Neutrophil (primary cell): ENCODE measurements at regions not wholly inside any gene's neighbourhood (a gene's known extent, or its start where the extent isn't known, plus 50 kb on each side); places are given as distances from the start of the nearest gene placed in this dataset.
"Not testable (repeated sequence)": the region's sequence is repeated elsewhere in the genome, so short reads cannot be mapped to it uniquely, and the experiment has no call there.

ENCODE experiments used
- H3K27ac ChIP-seq: fragments of 200-600 bp; sonication (generic); 2 replicates; pipeline ENCODE4 v1.5.1; 2016; ENCODE audit warnings: mild to moderate bottlenecking, moderate library complexity
- H3K27me3 ChIP-seq: fragments of 200-600 bp; sonication (generic); 2 replicates; pipeline ENCODE4 v1.6.0; 2016; ENCODE audit warnings: mild to moderate bottlenecking
- H3K36me3 ChIP-seq: fragments of 200-600 bp; sonication (generic); 2 replicates; pipeline ENCODE4 v1.5.1; 2017
- H3K4me1 ChIP-seq, 2 experiments: fragments of 200-600 bp in 1 of 2; sonication (generic) in 1 of 2; 1 replicate in 1 of 2; 2 replicates in 1 of 2; pipeline versions ENCODE4 v1.5.1 to v1.6.1; 2013 to 2016; ENCODE audit warnings: low read depth in 1 of 2, low read length in 1 of 2, mild to moderate bottlenecking in 1 of 2, moderate library complexity in 1 of 2; ENCODE audit not compliant: control insufficient read depth in 1 of 2, insufficient read depth in 1 of 2
- H3K4me3 ChIP-seq, 2 experiments: fragments of 200-600 bp in 1 of 2; sonication (generic) in 1 of 2; 1 replicate in 1 of 2; 2 replicates in 1 of 2; pipeline ENCODE4 v1.5.1; 2013 to 2016; ENCODE audit warnings: low read depth in 1 of 2, low read length in 1 of 2, mild to moderate bottlenecking in 1 of 2, moderate library complexity in 1 of 2
- H3K9me3 ChIP-seq: fragments of 200-600 bp; sonication (generic); 2 replicates; pipeline ENCODE4 v1.5.1; 2016
- TF ChIP-seq, protein P1 (sequence below): fragments of 200-600 bp; sonication (generic); IDR thresholded peaks from 2 replicates; pipeline ENCODE4 v1.5.1; 2016; ENCODE audit warnings: antibody characterized with exemption

DNA sequence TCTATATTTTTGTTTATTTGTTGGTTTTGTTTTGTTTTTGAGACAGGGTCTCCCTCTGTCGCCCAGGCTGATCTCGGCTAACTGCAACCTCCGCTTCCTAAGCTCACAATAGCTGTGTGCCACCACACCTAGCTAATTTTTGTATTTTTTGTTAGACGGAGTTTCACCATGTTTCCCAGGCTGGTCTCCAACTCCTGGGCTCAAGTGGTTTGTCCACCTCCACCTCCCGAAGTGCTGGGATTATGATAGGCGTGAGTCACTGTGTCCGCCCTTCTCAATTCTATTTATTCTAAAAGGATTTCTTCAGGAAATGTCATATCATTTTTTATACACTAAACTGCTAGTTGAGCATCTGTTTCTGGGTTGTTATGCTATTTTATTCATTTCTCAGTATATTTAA is 1206.0 kb downstream of the OLFM4 start:
- Histone ChIP-seq H3K4me1 (no peaks in the 10 kb centered on the region), H3K27me3 (no peaks in the 10 kb centered on the region), H3K9me3 (no peaks in the 10 kb centered on the region), H3K27ac (no peak overlapping the region), H3K36me3 (no peaks in the 10 kb centered on the region), H3K4me3 (no peak overlapping the region)
- TF ChIP-seq, protein P1, sequence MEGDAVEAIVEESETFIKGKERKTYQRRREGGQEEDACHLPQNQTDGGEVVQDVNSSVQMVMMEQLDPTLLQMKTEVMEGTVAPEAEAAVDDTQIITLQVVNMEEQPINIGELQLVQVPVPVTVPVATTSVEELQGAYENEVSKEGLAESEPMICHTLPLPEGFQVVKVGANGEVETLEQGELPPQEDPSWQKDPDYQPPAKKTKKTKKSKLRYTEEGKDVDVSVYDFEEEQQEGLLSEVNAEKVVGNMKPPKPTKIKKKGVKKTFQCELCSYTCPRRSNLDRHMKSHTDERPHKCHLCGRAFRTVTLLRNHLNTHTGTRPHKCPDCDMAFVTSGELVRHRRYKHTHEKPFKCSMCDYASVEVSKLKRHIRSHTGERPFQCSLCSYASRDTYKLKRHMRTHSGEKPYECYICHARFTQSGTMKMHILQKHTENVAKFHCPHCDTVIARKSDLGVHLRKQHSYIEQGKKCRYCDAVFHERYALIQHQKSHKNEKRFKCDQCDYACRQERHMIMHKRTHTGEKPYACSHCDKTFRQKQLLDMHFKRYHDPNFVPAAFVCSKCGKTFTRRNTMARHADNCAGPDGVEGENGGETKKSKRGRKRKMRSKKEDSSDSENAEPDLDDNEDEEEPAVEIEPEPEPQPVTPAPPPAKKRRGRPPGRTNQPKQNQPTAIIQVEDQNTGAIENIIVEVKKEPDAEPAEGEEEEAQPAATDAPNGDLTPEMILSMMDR, result no peak

DNA sequence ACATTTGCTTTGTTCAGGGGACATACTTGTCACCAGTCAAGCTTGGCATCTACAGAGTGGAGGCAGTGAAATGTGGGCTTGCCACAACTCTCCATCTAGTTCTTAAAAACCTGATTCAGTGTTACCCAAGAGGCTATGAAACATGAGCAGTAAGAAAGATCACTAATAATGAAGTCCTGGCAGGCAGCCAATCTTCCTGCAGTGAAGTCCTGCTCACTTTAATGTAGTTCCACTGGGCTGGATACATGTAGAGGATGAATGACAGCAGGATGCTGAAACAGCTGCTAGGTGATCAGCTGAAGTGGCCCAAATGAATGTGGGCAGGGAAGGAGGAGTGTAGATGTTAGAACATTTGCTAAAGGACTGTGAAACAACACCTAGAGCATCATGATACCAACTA is 1213.1 kb downstream of the OLFM4 start:
- H3K27me3 ChIP-seq, result no peaks in the 10 kb centered on the region
- no peaks in the 10 kb centered on the region for H3K36me3 ChIP-seq
- no peaks in the 10 kb centered on the region for H3K9me3 ChIP-seq
- no peak overlapping the region for H3K27ac ChIP-seq
- TF ChIP-seq, protein P1, result no peak
- no peaks in the 10 kb centered on the region for H3K4me1 ChIP-seq
- no peak overlapping the region for H3K4me3 ChIP-seq

DNA sequence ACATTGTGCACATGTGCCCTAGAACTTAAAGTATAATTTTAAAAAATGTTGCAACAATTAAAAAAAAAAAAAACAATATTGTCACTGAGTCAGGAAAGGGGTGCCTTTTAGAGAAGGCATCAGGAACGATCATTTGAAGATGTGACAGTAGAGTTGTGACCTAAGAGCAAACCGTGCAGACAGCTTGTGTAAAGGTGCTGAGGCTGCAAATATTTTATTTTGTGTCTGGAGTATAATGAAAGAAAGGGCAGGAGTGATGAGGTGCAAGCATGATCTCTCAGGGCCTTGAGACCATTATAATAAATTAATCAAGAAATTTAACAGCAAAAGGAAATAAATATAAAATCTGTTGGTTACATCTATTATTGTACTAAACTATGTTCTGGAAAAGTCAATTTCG is 1219.7 kb downstream of the OLFM4 start:
- Histone ChIP-seq H3K27ac (no peak overlapping the region), H3K4me3 (no peak overlapping the region), H3K9me3 (no peaks in the 10 kb centered on the region), H3K4me1 (no peaks in the 10 kb centered on the region), H3K27me3 (no peaks in the 10 kb centered on the region), H3K36me3 (no peaks in the 10 kb centered on the region)
- TF ChIP-seq, protein P1, result no peak

DNA sequence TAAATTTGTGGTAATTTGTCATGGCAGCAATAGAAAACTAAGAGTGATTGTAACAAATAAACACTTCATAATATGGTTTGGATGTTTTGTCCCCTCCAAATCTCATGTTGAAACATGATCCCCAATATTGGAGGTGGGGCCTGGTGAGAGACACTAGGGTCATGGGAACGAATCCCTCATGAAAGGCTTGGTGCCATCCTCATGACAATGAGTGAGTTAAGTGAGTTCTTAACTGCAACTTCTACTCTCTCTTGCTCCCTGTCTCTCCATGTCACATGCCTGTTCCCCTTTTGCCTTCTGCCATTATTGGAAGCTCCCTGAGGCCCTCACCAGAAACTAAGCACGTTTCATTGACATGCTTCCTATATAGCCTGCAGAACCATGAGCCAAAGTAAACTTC is 1233.2 kb downstream of the OLFM4 start:
- Histone ChIP-seq H3K27ac (no peak overlapping the region), H3K4me1 (no peaks in the 10 kb centered on the region), H3K27me3 (no peaks in the 10 kb centered on the region), H3K4me3 (no peak overlapping the region), H3K9me3 (no peaks in the 10 kb centered on the region), H3K36me3 (no peaks in the 10 kb centered on the region)
- TF ChIP-seq, protein P1, result no peak

DNA sequence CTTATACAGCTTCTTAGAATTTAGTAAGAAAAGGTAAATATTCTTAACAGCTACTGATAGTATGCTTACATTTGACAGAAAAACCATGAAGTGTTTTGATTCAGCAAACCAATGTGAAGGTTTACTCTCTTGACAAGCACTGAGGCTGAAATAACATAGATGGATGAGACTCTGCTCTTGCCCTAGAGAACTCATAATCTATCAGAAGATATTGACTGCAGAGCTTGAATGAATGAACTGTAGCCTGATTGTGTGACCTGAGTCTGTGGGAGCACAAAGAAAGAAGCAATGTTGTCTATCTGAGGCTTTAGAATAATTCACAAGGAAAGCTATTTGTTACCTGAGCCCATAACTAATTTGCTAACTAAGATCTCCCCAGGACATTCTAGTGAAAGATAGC is 1235.3 kb downstream of the OLFM4 start:
- no peak overlapping the region for H3K27ac ChIP-seq
- H3K27me3 ChIP-seq, result no peaks in the 10 kb centered on the region
- no peaks in the 10 kb centered on the region for H3K36me3 ChIP-seq
- no peak overlapping the region for H3K4me3 ChIP-seq
- H3K9me3 ChIP-seq, result no peaks in the 10 kb centered on the region
- H3K4me1 ChIP-seq, result no peaks in the 10 kb centered on the region
- TF ChIP-seq, protein P1, result no peak

DNA sequence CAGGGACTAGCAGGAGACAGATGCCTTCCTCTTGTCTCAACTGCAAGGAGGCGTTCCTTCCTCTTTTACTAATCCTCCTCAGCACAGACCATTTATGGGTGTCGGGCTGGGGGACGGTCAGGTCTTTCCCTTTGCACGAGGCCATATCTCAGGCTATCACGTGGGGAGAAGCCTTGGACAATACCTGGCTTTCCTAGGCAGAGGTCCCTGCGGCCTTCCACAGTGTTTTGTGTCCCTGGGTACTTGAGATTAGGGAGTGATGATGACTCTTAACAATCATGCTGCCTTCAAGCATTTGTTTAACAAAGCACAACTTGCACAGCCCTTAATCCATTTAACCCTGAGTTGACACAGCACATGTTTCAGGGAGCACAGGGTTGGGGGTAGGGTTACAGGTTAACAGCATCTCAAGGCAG is 1238.6 kb downstream of the OLFM4 start:
- H3K9me3 ChIP-seq, H3K27ac ChIP-seq, H3K27me3 ChIP-seq, H3K36me3 ChIP-seq, H3K4me3 ChIP-seq, H3K4me1 ChIP-seq: not testable (repeated sequence)

DNA sequence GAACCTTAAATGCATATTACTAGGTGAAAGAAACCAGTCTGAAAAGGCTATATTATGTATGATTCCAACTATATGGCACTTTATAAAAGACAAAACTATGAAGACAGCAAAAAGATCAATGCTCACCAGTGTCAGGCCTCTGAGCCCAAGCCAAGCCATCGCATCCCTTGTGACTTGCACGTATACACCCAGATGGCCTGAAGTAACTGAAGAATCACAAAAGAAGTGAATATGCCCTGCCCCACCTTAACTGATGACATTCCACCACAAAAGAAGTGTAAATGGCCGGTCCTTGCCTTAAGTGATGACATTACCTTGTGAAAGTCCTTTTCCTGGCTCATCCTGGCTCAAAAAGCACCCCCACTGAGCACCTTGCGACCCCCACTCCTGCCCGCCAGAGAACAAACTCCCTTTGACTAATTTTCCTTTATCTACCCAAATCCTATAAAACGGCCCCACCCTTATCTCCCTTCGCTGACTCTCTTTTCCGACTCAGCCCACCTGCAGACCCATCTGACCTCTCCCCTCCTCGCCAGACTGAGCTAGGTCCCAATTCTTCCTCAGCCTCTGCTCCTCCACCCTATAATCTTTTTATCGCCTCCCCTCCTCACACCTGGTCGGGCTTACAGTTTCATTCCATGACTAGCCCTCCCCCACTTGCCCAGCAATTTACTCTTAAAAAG is 1239.5 kb downstream of the OLFM4 start:
- H3K27me3 ChIP-seq, H3K9me3 ChIP-seq, H3K4me3 ChIP-seq, H3K36me3 ChIP-seq, H3K27ac ChIP-seq, H3K4me1 ChIP-seq: not testable (repeated sequence)
